GM19452 (cell line): ENCODE measurements at regions not wholly inside any gene's neighbourhood (a gene's known extent, or its start where the extent isn't known, plus 50 kb on each side); places are given as distances from the start of the nearest gene placed in this dataset.

Experiments
- ATAC-seq: cut with Tn5 transposase; IDR thresholded peaks from one replicate; pipeline ENCODE4 v1.9.1; 2021; ENCODE audit not compliant: unreplicated experiment

GRCh38 chr5:165127941-165128340 lies 1622.5 kb downstream of the MAT2B start:
- no peak for ATAC-seq

DNA sequence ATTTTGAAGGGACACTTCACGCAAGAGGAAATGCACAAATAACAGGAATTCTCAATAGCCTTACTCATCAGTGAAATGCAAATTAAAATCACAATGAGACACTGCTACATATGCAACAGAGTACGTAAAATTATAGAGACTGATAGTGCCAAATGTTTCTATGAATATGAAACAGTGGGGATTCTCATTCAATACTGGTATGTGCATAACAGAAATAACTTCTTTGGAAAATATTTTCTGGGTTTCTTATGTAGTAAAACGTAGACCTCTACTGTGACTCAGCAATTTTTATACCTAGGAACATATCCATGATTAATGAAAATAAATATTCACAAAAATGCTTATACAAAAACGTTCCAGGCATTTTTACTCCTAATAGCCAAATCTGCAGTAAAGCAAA lies 1625.2 kb downstream of the MAT2B start:
- ATAC-seq, result no peak

DNA sequence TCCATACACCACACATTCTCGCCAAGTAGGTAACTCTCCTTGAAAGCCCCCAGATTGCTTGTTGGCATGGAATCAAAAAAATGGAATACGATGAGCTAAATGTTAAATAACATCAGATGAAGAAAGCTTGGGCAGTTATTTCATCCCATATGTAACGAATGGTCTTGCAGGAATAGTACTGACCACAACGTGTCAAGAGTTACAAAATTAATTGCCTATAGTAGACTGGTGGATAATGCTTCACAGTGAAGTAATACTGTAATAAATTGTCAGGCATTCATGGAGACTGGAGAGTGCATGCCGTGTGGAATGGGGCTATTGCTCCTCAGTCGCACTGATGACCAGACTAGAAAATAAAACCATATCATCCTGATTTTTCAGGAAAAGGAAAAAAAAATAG lies 1628.7 kb downstream of the MAT2B start:
- no peak for ATAC-seq

DNA sequence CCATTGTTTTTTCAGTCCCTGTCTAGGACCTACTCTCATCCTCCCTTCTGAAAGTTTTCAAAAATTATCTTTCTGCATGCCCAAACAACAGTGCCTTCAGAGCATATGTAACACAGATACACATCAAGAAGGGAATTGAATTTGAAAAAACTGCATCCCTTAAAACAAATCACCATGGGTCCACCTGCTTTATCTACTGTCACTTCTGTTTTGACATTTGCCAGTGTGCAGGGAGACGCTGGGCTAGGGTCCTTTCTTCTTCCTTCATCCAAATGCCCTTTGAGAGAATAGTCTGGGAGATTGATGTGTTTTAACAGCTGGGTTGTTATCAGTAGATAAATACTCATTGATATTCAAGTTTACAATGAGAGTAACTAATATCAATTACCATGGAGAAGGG lies 1630.1 kb downstream of the MAT2B start:
- no peak for ATAC-seq

DNA sequence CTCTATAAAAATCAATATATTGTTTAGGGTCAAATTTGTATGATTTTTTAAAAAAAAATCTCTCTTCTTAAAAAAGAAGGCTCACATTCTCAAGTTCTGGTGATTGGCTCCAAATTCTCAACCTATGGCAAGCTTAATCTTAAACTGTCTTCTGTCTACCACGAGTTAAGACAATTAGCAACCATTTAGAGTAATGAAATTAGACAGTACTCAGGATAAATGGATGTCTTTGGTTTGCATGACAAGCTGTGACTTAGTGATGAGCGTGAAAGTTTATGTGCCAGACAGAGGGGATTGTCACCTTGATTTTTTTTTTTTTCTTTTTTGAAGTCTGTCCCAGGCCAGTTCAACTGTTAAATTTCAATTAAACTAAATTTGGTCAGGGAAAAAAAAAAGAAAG lies 1632.3 kb downstream of the MAT2B start:
- ATAC-seq, result no peak

DNA sequence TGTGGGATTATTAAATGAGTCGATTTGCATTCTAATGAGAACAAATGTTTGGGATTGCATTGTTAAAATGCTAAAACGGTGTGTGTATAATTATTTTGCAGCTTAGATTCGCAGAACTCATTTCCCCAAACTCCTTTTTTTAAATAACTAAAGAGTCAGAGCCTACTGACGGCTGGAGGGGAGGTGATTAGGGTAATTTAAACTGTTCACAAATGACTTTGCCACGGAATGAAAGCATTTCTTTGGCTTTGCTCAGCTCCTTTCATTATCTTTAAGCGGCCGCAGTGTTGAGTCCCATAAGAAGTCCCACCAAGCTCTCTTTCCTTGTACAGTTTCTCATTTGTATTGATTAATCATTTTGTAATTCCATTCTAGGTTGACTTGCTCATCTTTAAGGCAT lies 1632.8 kb downstream of the MAT2B start:
- ATAC-seq, result no peak

- no peak for ATAC-seq
Measured at GRCh38 chr5:165139262-165139661, 1633.8 kb downstream of the MAT2B start.

- ATAC-seq, result no peak
Measured at GRCh38 chr5:165139721-165140120, 1634.3 kb downstream of the MAT2B start.

- no peak for ATAC-seq
Measured at GRCh38 chr5:165143741-165144140, 1638.3 kb downstream of the MAT2B start.

DNA sequence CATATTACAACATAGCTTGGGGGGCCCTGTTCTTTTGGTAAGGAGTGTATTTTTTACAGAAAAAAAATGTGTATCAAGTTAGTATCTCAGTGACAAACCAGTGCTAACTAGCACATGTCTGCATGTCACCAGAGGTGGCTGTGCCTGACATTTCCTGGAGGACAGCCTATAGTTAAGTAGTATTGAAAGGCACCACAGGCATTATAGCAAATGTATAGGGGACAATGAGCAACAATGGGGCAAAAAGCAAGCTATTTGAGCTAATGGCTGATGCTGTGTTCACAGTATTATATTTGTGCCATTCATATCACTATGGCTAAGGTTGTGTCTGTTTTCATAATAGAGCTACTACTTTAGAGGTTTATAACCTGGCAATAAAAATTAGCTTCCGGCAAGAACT lies 1644.0 kb downstream of the MAT2B start:
- no peak for ATAC-seq

GRCh38 chr5:165152058-165152457 lies 1646.6 kb downstream of the MAT2B start:
- no peak for ATAC-seq

DNA sequence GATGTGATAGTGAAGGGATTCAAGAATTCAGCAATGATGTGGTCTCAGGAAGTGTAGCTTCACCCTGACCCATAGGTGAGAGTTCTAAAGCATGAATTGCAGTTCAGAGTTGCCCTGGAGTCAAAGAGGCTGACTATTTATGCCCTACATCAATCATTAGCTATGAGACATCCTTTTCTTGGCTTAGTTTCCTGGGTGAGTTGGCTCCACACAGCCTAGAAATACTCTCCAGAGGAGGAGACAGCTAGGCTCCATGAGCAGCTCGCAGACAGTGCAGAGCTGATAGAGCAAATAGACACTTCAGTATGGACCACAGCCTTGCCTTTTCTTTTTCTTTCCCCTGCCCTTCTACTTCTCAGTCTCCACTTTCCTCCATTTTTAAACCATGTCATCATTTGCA lies 1651.8 kb downstream of the MAT2B start:
- ATAC-seq, result no peak

- ATAC-seq, result no peak
Measured at GRCh38 chr5:165161204-165161603, 1655.8 kb downstream of the MAT2B start.

DNA sequence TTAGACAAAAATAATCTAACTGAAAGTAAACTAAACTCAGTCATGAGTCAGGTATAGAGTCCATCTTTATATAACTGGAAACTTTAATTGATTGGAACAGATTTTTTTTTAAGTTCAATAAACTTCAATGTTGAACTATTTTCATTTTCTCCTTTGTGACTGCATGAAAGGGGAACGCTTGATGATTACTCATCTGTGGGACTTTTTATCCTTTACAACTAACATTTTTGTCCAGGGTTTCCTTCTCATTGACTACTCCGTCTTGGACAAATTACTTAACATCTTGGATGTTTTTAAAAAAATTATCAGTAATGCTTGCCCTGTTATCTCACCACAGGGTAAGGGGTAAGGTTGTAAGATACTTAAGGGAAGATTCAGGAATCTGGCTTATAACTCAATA lies 1658.4 kb downstream of the MAT2B start:
- no peak for ATAC-seq

- no peak for ATAC-seq
Measured at GRCh38 chr5:165173651-165174050, 1668.2 kb downstream of the MAT2B start.

GRCh38 chr5:165175041-165175440 lies 1669.6 kb downstream of the MAT2B start:
- no peak for ATAC-seq

DNA sequence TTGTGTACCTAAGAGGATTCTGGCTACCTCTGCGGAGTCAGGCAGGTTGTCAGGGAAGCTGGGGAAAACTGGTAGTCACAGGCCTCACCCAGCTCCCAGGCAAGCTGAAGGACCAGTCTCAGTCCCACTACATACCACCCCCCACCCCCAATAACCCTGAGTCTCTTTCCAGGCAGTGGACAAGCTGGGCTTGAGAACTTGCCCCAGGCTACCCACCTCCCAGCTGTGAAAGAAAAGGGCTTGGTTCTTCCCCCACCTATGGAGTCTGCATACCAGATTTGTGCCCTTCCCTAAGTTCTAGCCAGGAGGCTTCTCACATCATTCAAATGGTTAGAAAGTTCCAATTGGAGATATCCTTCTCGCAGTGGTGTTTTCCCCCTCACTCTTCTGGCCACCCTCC lies 1678.8 kb downstream of the MAT2B start:
- ATAC-seq, result no peak

GRCh38 chr5:165185716-165186115 lies 1680.3 kb downstream of the MAT2B start:
- ATAC-seq, result no peak

DNA sequence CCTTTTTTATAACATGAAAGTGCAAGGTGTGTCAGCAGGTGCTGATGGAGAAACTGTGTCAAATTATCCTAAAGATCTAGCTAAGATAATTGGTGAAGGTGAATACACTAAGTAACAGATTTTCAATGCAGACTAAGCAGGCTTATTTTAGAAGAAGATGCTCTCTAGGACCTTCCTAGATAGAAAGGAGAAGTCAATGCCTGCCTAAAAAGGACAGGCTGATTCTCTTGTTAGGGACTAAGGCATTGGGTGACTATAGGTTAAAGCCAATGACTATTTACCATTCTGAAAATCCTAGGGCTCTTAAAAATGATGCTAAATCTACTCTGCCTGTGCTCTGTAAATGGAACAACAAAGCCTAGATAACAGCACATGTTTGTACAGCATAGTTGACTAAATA lies 1682.4 kb downstream of the MAT2B start:
- ATAC-seq, result no peak

DNA sequence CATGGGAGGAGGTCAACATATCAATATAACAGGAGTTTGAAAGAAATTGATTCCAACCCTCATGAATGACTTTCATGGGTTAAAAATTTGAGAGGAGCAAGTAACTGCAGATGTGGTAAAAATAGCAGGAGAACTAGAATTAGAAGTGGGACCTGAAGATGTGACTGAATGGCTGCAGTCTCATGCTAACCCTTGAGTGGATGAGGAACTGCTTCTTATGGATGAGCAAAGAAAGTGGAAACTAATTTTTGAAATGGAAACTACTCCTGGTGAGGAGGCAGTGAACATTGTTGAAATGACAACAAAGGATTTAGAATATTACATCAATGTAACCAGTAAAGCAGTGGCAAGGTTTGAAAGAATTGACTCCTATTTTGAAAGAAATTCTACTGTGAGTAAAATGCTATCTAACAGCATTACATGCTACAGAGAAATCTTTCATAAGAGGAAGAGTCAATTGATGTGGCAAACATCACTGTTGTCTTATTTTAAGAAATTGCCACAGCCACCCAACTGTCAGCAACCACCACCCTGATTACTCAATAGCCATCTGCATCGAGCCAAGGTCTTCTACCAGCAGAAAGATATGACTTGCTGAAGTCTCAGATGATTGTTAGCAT lies 1683.2 kb downstream of the MAT2B start:
- ATAC-seq, result no peak

DNA sequence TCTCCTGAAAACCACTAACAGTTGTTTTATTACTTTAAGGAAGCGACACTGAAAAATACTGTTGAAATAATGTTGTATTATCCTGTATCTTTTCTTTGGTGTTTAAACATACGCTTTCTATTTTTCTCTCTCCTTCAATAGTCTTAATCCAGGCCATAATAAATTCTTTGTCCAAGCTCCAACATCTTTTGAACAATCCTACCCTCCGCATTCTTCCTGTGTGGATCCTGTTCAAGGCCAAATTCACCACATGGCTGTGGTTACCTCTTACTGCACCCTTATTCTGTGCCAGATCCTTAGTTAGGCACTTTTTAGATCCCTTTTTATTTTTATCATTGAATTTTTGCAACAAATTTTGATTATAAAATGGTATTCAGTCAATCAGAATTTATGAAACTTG lies 1691.5 kb downstream of the MAT2B start:
- no peak for ATAC-seq

GRCh38 chr5:165201369-165201768 lies 1696.0 kb downstream of the MAT2B start:
- no peak for ATAC-seq

DNA sequence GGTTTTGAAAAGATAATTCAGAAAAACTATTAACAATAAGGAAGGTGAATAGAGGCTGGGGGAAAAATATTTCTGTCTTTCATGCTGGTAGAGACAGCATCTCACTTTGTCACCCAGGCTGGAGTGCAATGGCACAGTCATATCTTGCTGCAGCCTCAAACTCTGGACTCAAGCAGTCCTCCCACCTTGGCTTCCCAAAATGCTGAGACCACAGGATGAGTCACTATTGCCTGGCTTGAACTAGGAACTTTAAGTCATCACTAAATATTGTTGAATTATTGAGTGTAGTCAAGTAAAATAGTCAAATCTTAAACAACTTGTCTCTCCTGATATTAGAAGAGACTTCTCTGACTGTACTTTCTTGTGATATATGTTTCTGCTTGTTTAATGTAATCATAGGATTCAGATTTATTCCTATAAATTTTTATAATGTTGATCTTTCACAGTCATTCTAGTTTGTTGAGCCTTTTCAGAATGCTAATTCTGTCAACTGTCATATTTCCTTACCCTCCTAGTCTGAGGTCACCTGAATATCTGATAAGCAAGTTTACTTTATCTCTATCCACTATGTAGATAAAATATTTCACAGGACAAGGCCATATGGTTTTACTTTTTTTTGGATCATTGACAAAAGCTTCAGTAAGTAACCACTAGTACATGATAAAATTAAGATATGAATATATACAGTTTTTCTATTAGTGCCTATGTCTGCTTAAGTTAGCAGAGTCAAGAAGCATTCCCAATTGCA lies 1696.5 kb downstream of the MAT2B start:
- no peak for ATAC-seq
